ENCODE measurements at regions not wholly inside any gene's neighbourhood (a gene's known extent, or its start where the extent isn't known, plus 50 kb on each side); places are given as distances from the start of the nearest gene placed in this dataset.

- no peak for TF ChIP-seq EZH2 (IDR thresholded peaks at IDR 0.05)
- TF ChIP-seq, protein P1, sequence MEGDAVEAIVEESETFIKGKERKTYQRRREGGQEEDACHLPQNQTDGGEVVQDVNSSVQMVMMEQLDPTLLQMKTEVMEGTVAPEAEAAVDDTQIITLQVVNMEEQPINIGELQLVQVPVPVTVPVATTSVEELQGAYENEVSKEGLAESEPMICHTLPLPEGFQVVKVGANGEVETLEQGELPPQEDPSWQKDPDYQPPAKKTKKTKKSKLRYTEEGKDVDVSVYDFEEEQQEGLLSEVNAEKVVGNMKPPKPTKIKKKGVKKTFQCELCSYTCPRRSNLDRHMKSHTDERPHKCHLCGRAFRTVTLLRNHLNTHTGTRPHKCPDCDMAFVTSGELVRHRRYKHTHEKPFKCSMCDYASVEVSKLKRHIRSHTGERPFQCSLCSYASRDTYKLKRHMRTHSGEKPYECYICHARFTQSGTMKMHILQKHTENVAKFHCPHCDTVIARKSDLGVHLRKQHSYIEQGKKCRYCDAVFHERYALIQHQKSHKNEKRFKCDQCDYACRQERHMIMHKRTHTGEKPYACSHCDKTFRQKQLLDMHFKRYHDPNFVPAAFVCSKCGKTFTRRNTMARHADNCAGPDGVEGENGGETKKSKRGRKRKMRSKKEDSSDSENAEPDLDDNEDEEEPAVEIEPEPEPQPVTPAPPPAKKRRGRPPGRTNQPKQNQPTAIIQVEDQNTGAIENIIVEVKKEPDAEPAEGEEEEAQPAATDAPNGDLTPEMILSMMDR (IDR thresholded peaks at IDR 0.05), result no peak
- TF ChIP-seq EZH2phosphoT487 (IDR thresholded peaks at IDR 0.05), result no peak
- no peaks in the 10 kb centered on the region for H3K9me3 ChIP-seq (ENCODE audit: low read depth)
- H4K20me1 ChIP-seq (ENCODE audit: low read depth), result no peaks in the 10 kb centered on the region
- no peak overlapping the region for H3K4me2 ChIP-seq
- H3K79me2 ChIP-seq (ENCODE audit: low read depth), result no peaks in the 10 kb centered on the region
- H3K36me3 ChIP-seq, result no peaks in the 10 kb centered on the region
- Mint-ChIP-seq H3K9me3 (peaks cover 2% of the 10 kb centered on the region), H3K4me3 (peak overlapping the region; percentile 92), H3K27me3 (ENCODE audit: insufficient read depth, low read depth) (peaks cover 20% of the 10 kb centered on the region), H3K36me3 (no peaks in the 10 kb centered on the region), H3K4me1 (peaks cover 40% of the 10 kb centered on the region), H3K27ac (peak overlapping the region; percentile 94)
- no peak overlapping the region for H3K4me3 ChIP-seq
- peaks cover 12% of the 10 kb centered on the region for H3K4me1 ChIP-seq
- H3F3A ChIP-seq (ENCODE audit: low read depth), result peaks cover 14% of the 10 kb centered on the region
- no peak overlapping the region for H3K27ac ChIP-seq
- H2AFZ ChIP-seq (replicated peaks), result no peak overlapping the region
- H3K9ac ChIP-seq, result no peak overlapping the region
- peaks cover 14% of the 10 kb centered on the region for H3K27me3 ChIP-seq
- DNase-seq (ENCODE audit: low spot score), result no peak
Observed at GRCh38 chr2:126777620-126777978, 121.1 kb upstream of the TEX51 start.

DNA sequence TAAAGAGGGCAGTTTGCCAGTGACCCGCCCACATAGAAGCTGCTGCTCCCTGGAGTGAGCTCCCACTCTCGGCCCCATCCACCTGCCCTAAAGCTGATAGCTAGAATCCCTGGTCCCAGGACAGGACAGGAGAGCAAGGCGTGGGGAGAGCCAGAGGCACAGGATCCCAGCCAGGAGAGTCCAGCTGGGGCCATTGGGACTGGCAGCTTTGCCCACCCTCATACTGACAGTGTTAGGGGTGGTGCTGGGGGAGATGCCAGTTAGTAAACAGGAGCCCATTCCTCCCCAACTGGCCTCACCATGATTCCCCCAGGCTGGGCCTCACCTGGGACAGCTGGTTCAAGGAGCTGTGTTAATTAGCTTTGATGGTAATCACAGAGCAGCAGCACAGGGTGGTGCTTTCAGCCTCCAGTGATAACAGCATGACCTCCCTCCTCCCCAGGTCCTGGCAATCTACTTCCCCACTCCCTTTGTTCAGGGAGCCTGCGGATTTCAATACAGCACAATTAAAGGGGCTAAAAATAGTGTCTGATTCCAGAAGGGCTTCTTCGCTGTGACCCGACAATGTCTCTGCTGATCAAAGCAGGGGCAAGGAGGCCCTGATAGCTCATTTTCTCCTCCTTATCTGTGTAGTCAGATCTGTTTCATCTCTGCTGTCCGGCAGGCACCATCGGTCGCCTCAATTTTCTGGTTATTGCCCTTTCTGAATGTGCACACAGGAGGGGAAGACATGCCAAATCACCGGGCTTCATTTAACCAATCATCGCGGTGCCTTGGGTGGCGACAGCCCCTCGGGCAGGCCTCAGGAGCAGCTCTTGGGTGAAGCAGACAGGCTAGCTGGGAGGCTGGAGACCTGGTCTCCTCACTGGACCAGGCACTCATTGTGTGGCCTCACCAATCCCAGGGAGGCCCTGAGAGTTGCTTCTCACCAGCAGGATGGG is 119.9 kb upstream of the TEX51 start:
- Mint-ChIP-seq H3K4me3 (no peak overlapping the region), H3K36me3 (no peaks in the 10 kb centered on the region), H3K9me3 (peaks cover 2% of the 10 kb centered on the region), H3K4me1 (peaks cover 40% of the 10 kb centered on the region), H3K27ac (peak overlapping the region; percentile 42), H3K27me3 (ENCODE audit: insufficient read depth, low read depth) (peaks cover 24% of the 10 kb centered on the region)
- no peaks in the 10 kb centered on the region for H3K79me2 ChIP-seq (ENCODE audit: low read depth)
- H3K4me2 ChIP-seq, result peak overlapping the region; percentile 62
- no peaks in the 10 kb centered on the region for H4K20me1 ChIP-seq (ENCODE audit: low read depth)
- peaks cover 12% of the 10 kb centered on the region for H3K4me1 ChIP-seq
- no peak for TF ChIP-seq EZH2phosphoT487 (IDR thresholded peaks at IDR 0.05)
- TF ChIP-seq EZH2 (IDR thresholded peaks at IDR 0.05), result no peak
- TF ChIP-seq, protein P1 (IDR thresholded peaks at IDR 0.05), result no peak
- H2AFZ ChIP-seq (replicated peaks), result no peak overlapping the region
- H3K9ac ChIP-seq, result no peak overlapping the region
- H3K4me3 ChIP-seq, result no peak overlapping the region
- peak; percentile 33 for DNase-seq (ENCODE audit: low spot score)
- peaks cover 14% of the 10 kb centered on the region for H3K27me3 ChIP-seq
- no peak overlapping the region for H3K27ac ChIP-seq
- H3K9me3 ChIP-seq (ENCODE audit: low read depth), result no peaks in the 10 kb centered on the region
- no peaks in the 10 kb centered on the region for H3K36me3 ChIP-seq
- H3F3A ChIP-seq (ENCODE audit: low read depth), result peaks cover 14% of the 10 kb centered on the region

- Histone ChIP-seq H3K27ac (no peak overlapping the region), H3K36me3 (no peaks in the 10 kb centered on the region), H4K20me1 (ENCODE audit: low read depth) (no peaks in the 10 kb centered on the region), H3K4me2 (no peak overlapping the region), H3K27me3 (peaks cover 2% of the 10 kb centered on the region), H2AFZ (replicated peaks) (no peak overlapping the region), H3K4me1 (peaks cover 12% of the 10 kb centered on the region), H3K4me3 (no peak overlapping the region), H3F3A (ENCODE audit: low read depth) (peaks cover 14% of the 10 kb centered on the region), H3K9me3 (ENCODE audit: low read depth) (no peaks in the 10 kb centered on the region), H3K79me2 (ENCODE audit: low read depth) (no peaks in the 10 kb centered on the region), H3K9ac (no peak overlapping the region)
- no peak for DNase-seq (ENCODE audit: low spot score)
- Mint-ChIP-seq H3K4me1 (peaks cover 31% of the 10 kb centered on the region), H3K36me3 (no peaks in the 10 kb centered on the region), H3K9me3 (peaks cover 2% of the 10 kb centered on the region), H3K27me3 (ENCODE audit: insufficient read depth, low read depth) (peaks cover 27% of the 10 kb centered on the region), H3K27ac (no peak overlapping the region), H3K4me3 (no peak overlapping the region)
- TF ChIP-seq EZH2 (IDR thresholded peaks at IDR 0.05), result no peak
- TF ChIP-seq, protein P1 (IDR thresholded peaks at IDR 0.05), result no peak
- no peak for TF ChIP-seq EZH2phosphoT487 (IDR thresholded peaks at IDR 0.05)
Observed at GRCh38 chr2:126781206-126781605, 117.5 kb upstream of the TEX51 start.
